H1 (cell line): ENCODE measurements at regions not wholly inside any gene's neighbourhood (a gene's known extent, or its start where the extent isn't known, plus 50 kb on each side); places are given as distances from the start of the nearest gene placed in this dataset.

ENCODE experiments used
- EZH2 ChIP-seq: fragments of 200-600 bp; sonication (generic); IDR thresholded peaks from 2 replicates; pipeline ENCODE4 v1.7.1; 2012; ENCODE audit warnings: low read depth, mild to moderate bottlenecking, moderate library complexity, low read length, inconsistent platforms; ENCODE audit not compliant: severe bottlenecking
- HDAC2 ChIP-seq, 2 experiments: fragments of 300-600 bp in 1 of 2; sonication (generic) in 1 of 2; IDR thresholded peaks; 2 replicates each; pipeline ENCODE4 v1.6.1; 2011 to 2012; ENCODE audit warnings: low read depth in 2 of 2, low read length in 2 of 2, mild to moderate bottlenecking in 2 of 2, moderate library complexity in 2 of 2, borderline replicate concordance in 1 of 2, inconsistent platforms in 1 of 2
- TBP ChIP-seq: IDR thresholded peaks from 2 replicates; pipeline ENCODE4 v1.6.1; 2011; ENCODE audit warnings: low read depth, low read length, improper control_type of control experiment
- TEAD4 ChIP-seq: IDR thresholded peaks from 2 replicates; pipeline ENCODE4 v1.6.1; 2012; ENCODE audit warnings: low read depth, low read length, inconsistent platforms, mixed read lengths
- ZNF274 ChIP-seq: IDR thresholded peaks from 2 replicates; pipeline ENCODE4 v1.7.0; 2012; ENCODE audit warnings: low read length, borderline replicate concordance; ENCODE audit errors: extremely low read depth

DNA sequence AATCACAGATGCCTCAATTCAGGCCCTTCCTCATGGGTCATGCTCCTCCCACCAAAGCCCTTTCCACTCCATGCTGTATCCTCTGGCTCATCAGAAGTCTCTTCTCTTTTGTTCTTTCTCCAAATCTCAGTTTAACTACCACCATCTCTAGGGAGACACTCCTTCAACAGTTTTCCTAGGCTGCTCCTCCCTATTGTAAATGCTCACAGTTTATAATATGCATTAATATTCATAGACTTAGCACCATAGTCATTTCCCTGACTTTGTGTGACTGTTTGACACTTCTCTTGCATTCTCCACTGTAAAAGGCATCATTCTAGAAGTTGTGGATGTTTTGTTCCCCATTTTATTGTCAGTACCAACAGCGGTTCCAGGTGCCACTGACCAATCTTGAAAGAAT lies 226.5 kb upstream of the PRSS1 start (continued):
- TF ChIP-seq EZH2 (no peak), HDAC2 (IDR thresholded peaks at IDR 0.05; ENCODE audit: borderline replicate concordance in 1 of 2, low read depth in 2 of 2, low read length in 2 of 2) (no peak), TBP (no peak), TEAD4 (no peak), ZNF274 (no peak)
